ENCODE measurements at regions not wholly inside any gene's neighbourhood (a gene's known extent, or its start where the extent isn't known, plus 50 kb on each side); places are given as distances from the start of the nearest gene placed in this dataset.

- TF ChIP-seq CTCF (IDR thresholded peaks at IDR 0.05; ENCODE audit: unreplicated experiment): no peak
- no peaks in the 10 kb centered on the region for H3K36me3 Mint-ChIP-seq (ENCODE audit: insufficient read depth)
- no peak for DNase-seq (ENCODE audit: low spot score, unreplicated experiment)
- H3K27me3 Mint-ChIP-seq: no peaks in the 10 kb centered on the region
- peak overlapping the region; percentile 68 for H3K27ac Mint-ChIP-seq
- no peak overlapping the region for H3K4me3 Mint-ChIP-seq (ENCODE audit: low read depth)
- H3K4me1 Mint-ChIP-seq (ENCODE audit: low read depth): peaks cover 18% of the 10 kb centered on the region
- peaks cover 7% of the 10 kb centered on the region for H3K9me3 Mint-ChIP-seq (ENCODE audit: low read depth)
Measured at GRCh38 chr15:53416219-53416940, 343.1 kb downstream of the WDR72 start.

- Mint-ChIP-seq H3K4me1 (ENCODE audit: low read depth) (peaks cover 18% of the 10 kb centered on the region), H3K4me3 (ENCODE audit: low read depth) (no peak overlapping the region), H3K27ac (no peak overlapping the region), H3K9me3 (ENCODE audit: low read depth) (peaks cover 6% of the 10 kb centered on the region), H3K27me3 (no peaks in the 10 kb centered on the region), H3K36me3 (ENCODE audit: insufficient read depth) (no peaks in the 10 kb centered on the region)
- DNase-seq (ENCODE audit: low spot score, unreplicated experiment): no peak
- TF ChIP-seq CTCF (IDR thresholded peaks at IDR 0.05; ENCODE audit: unreplicated experiment): no peak
Measured at GRCh38 chr15:53414167-53414566, 345.3 kb downstream of the WDR72 start.

GRCh38 chr15:53412542-53412941 lies 346.9 kb downstream of the WDR72 start:
- H3K4me3 Mint-ChIP-seq (ENCODE audit: low read depth): no peak overlapping the region
- H3K36me3 Mint-ChIP-seq (ENCODE audit: insufficient read depth): no peaks in the 10 kb centered on the region
- H3K27me3 Mint-ChIP-seq: no peaks in the 10 kb centered on the region
- no peak overlapping the region for H3K27ac Mint-ChIP-seq
- peaks cover 18% of the 10 kb centered on the region for H3K4me1 Mint-ChIP-seq (ENCODE audit: low read depth)
- DNase-seq (ENCODE audit: low spot score, unreplicated experiment): no peak
- H3K9me3 Mint-ChIP-seq (ENCODE audit: low read depth): no peaks in the 10 kb centered on the region
- TF ChIP-seq CTCF (IDR thresholded peaks at IDR 0.05; ENCODE audit: unreplicated experiment): no peak

GRCh38 chr15:53404930-53405493 lies 354.5 kb downstream of the WDR72 start:
- Mint-ChIP-seq H3K9me3 (ENCODE audit: low read depth) (no peaks in the 10 kb centered on the region), H3K4me3 (ENCODE audit: low read depth) (no peak overlapping the region), H3K36me3 (ENCODE audit: insufficient read depth) (no peaks in the 10 kb centered on the region), H3K4me1 (ENCODE audit: low read depth) (peaks cover 12% of the 10 kb centered on the region), H3K27ac (no peak overlapping the region), H3K27me3 (no peaks in the 10 kb centered on the region)
- no peak for DNase-seq (ENCODE audit: low spot score, unreplicated experiment)
- TF ChIP-seq CTCF (IDR thresholded peaks at IDR 0.05; ENCODE audit: unreplicated experiment): no peak

- Mint-ChIP-seq H3K27ac (no peak overlapping the region), H3K36me3 (ENCODE audit: insufficient read depth) (no peaks in the 10 kb centered on the region), H3K9me3 (ENCODE audit: low read depth) (no peaks in the 10 kb centered on the region), H3K4me3 (ENCODE audit: low read depth) (no peak overlapping the region), H3K27me3 (peaks cover 3% of the 10 kb centered on the region), H3K4me1 (ENCODE audit: low read depth) (peaks cover 12% of the 10 kb centered on the region)
- TF ChIP-seq CTCF (IDR thresholded peaks at IDR 0.05; ENCODE audit: unreplicated experiment): no peak
- no peak for DNase-seq (ENCODE audit: low spot score, unreplicated experiment)
Measured at GRCh38 chr15:53401503-53401902, 358.0 kb downstream of the WDR72 start.

Measured in progenitor cell of endocrine pancreas (in vitro differentiated cells).